GM12874 (cell line): ENCODE measurements at regions not wholly inside any gene's neighbourhood (a gene's known extent, or its start where the extent isn't known, plus 50 kb on each side); places are given as distances from the start of the nearest gene placed in this dataset.

Source experiments
- TF ChIP-seq, protein P1 (sequence below): IDR thresholded peaks from 2 replicates; pipeline ENCODE4 v1.5.1; 2011; ENCODE audit warnings: low read depth, mild to moderate bottlenecking, control low read depth, low read length, moderate library complexity; ENCODE audit not compliant: insufficient read depth

DNA sequence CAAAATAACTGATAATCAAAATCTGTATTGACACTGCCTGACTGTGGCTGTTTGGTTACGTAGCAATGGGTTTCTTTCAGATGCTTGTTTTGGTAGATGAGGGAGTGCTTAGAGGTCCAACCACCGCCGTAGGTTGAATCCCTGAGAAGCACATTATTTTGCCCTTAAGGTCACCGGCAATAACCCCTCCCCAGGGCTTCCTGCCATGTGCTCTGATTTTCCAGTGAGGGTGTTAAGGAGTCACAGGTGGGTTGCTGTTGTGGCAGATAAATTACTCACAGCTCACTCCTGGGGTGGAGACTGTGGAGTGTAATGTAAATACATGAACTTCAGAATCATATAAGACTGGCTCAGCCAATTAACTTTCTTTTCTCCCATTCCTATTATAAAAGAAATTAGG, 81.5 kb upstream of the ZP4 start:
- TF ChIP-seq, protein P1, sequence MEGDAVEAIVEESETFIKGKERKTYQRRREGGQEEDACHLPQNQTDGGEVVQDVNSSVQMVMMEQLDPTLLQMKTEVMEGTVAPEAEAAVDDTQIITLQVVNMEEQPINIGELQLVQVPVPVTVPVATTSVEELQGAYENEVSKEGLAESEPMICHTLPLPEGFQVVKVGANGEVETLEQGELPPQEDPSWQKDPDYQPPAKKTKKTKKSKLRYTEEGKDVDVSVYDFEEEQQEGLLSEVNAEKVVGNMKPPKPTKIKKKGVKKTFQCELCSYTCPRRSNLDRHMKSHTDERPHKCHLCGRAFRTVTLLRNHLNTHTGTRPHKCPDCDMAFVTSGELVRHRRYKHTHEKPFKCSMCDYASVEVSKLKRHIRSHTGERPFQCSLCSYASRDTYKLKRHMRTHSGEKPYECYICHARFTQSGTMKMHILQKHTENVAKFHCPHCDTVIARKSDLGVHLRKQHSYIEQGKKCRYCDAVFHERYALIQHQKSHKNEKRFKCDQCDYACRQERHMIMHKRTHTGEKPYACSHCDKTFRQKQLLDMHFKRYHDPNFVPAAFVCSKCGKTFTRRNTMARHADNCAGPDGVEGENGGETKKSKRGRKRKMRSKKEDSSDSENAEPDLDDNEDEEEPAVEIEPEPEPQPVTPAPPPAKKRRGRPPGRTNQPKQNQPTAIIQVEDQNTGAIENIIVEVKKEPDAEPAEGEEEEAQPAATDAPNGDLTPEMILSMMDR, result no peak

DNA sequence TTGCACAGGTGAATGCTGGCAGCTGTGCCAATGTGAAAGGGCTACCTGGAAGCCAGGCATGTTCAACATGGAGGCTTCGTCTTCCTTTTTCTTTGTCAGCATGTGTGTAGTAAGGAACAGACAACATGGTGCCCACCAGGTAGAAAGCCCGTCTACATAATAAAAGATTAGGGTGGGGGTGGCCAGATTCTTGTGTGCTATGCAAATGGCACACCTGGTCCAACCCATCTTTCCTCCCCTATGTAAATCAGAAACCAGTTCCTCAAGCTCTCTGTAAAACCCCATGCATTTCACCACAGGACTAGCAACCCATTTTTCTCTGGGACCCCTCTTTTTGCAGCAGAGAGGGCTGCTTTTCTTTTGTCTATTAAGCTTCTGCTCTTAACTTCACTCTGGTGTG, 72.3 kb upstream of the ZP4 start:
- TF ChIP-seq, protein P1, result no peak

DNA sequence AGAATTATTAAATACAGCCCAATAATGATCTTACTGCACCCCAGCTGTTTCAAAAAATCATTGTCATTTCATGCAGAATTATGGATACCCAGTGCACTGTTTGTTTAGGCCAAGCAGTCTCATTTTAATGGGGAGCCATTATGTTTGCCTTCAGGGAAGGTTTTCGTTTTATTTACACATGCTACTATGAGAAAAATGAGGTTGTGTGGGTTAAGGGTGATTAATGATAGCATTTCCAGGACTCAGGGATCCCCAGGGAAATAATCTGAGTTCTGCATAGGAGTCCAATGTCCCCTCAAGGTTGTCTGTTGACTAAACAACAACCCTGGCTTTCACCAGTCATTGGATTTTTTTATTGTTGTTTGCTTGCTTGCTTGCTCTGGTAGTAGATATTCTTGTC, 71.0 kb upstream of the ZP4 start:
- TF ChIP-seq, protein P1, result no peak

- TF ChIP-seq, protein P1, result no peak
Observed at GRCh38 chr1:237959838-237960237, 69.1 kb upstream of the ZP4 start.

- TF ChIP-seq, protein P1, result no peak
Observed at GRCh38 chr1:237953238-237953637, 62.5 kb upstream of the ZP4 start.
